DND-41 (cell line): ENCODE measurements at regions not wholly inside any gene's neighbourhood (a gene's known extent, or its start where the extent isn't known, plus 50 kb on each side); places are given as distances from the start of the nearest gene placed in this dataset.

Experiments used
- ATAC-seq: fragments of 200-7000 bp; cut with Tn5 transposase; 3 replicates; pipeline ENCODE4 v1.9.1; 2021; ENCODE audit warnings: low read depth; ENCODE audit not compliant: insufficient read depth
- DNase-seq: peaks from one replicate; pipeline ENCODE4 v3.0.0-alpha.2; 2020
- H2AFZ ChIP-seq: 2 replicates; pipeline ENCODE4 v1.6.0; 2012; ENCODE audit warnings: low read depth, low read length
- H3K27ac ChIP-seq: 2 replicates; pipeline ENCODE4 v1.5.1; 2012; ENCODE audit warnings: low read length, inconsistent platforms
- H3K27me3 ChIP-seq: fragments of 200-600 bp; sonication (generic); 2 replicates; pipeline ENCODE4 v1.6.0; 2012; ENCODE audit warnings: low read length, mild to moderate bottlenecking, inconsistent platforms; ENCODE audit not compliant: insufficient read depth, poor library complexity
- H3K36me3 ChIP-seq: 2 replicates; pipeline ENCODE4 v1.5.1; 2012; ENCODE audit warnings: low read length, inconsistent platforms; ENCODE audit not compliant: insufficient read depth
- H3K4me1 ChIP-seq: 2 replicates; pipeline ENCODE4 v1.5.1; 2012; ENCODE audit warnings: mild to moderate bottlenecking, low read length; ENCODE audit not compliant: insufficient read depth
- H3K4me2 ChIP-seq: 2 replicates; pipeline ENCODE4 v1.6.0; 2012; ENCODE audit warnings: mild to moderate bottlenecking, moderate library complexity, low read length, inconsistent platforms; ENCODE audit not compliant: insufficient read depth
- H3K4me3 ChIP-seq, 2 experiments: fragments of 200-600 bp in 1 of 2; shearing (Covaris generic) in 1 of 2; 2 replicates each; pipeline ENCODE4 v1.5.1; 2012 to 2016; ENCODE audit warnings: inconsistent platforms in 2 of 2, low read length in 2 of 2, mild to moderate bottlenecking in 2 of 2, low read depth in 1 of 2, moderate library complexity in 1 of 2
- H3K79me2 ChIP-seq: 2 replicates; pipeline ENCODE4 v1.6.0; 2012; ENCODE audit warnings: low read length, inconsistent platforms; ENCODE audit not compliant: insufficient read depth
- H3K9ac ChIP-seq: 2 replicates; pipeline ENCODE4 v1.6.0; 2012; ENCODE audit warnings: low read depth, mild to moderate bottlenecking, inconsistent platforms, low read length, moderate library complexity
- H3K9me3 ChIP-seq: 2 replicates; pipeline ENCODE4 v1.5.1; 2012; ENCODE audit warnings: low read length, moderate library complexity, mild to moderate bottlenecking, inconsistent platforms; ENCODE audit not compliant: insufficient read depth, severe bottlenecking
- H4K20me1 ChIP-seq: 2 replicates; pipeline ENCODE4 v1.6.0; 2012; ENCODE audit warnings: low read length; ENCODE audit not compliant: insufficient read depth
- EZH2 ChIP-seq: IDR thresholded peaks from 3 replicates; pipeline ENCODE4 v1.6.1; 2012; ENCODE audit warnings: borderline replicate concordance, low read depth, mild to moderate bottlenecking, moderate library complexity, low read length, inconsistent platforms; ENCODE audit not compliant: severe bottlenecking
- TF ChIP-seq, protein P1 (sequence below): IDR thresholded peaks from 2 replicates; pipeline ENCODE4 v1.5.1; 2012; ENCODE audit warnings: borderline replicate concordance, low read length, moderate library complexity, mild to moderate bottlenecking; ENCODE audit not compliant: poor library complexity, severe bottlenecking; ENCODE audit errors: extremely low read depth

DNA sequence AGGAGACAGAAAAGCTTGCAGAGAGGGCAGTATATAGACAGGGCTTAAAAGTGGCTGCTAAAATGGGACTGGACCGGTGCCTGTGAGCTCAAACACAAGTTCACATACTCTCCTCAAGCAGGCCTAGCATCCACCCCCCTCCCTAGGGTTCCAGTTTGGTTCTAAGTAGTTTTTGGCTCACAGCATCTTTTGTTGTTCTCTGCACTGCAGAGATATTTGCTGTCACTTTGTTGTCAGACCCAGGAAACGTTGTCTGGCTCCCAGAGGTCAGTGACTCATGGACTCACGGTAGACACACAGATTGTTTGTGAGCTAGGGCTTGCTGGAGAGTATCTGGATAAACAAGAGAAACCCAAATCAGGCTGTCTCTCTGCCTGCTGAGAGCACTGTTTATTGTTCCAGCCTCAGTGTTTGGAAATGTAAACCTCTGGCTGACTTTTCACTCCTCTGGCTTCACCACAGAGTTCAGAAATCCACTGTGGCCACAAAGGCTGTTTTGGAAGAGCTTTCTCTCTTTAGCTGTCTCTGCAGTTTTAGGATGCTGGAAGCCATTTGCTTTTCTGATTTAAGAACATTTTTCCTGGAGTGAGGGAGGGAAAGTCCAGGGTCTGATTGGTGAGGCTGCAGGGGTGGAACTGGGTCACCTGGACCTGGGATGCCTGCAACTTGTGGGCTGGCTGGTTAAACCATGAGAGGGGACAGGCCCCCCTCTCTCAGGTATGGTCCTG, 303.7 kb upstream of the PLET1 start:
- Histone ChIP-seq H3K4me2 (no peak overlapping the region), H3K4me3 (no peak overlapping the region), H3K36me3 (no peaks in the 10 kb centered on the region), H3K9ac (no peak overlapping the region), H3K4me1 (no peaks in the 10 kb centered on the region), H4K20me1 (no peaks in the 10 kb centered on the region), H3K9me3 (no peaks in the 10 kb centered on the region), H3K27me3 (no peaks in the 10 kb centered on the region), H3K27ac (no peak overlapping the region), H2AFZ (no peak overlapping the region), H3K79me2 (no peaks in the 10 kb centered on the region)
- no peak for TF ChIP-seq EZH2
- DNase-seq (no peak), ATAC-seq (no peak)

DNA sequence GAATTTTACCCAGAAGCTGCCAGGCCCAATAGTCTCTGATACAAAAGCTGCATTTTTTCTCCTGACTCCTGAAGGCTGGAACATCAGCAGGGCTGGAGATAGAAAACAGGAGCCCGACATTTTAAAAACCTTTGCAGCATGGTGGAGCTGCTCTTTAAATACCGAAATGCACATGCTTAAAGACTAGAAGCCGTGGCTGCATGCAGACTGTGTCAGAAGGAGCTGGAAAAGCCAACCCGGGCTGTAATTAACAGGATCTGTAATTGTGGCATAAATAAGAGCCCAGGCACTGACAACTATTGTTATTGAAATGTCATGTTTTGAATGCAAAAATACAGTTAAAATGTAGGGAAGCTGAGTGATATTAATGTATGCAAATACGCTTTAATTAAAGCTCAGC, 304.9 kb upstream of the PLET1 start:
- Histone ChIP-seq H3K4me3 (no peak overlapping the region), H3K9me3 (no peaks in the 10 kb centered on the region), H2AFZ (no peak overlapping the region), H3K4me1 (no peaks in the 10 kb centered on the region), H3K79me2 (no peaks in the 10 kb centered on the region), H3K27me3 (no peaks in the 10 kb centered on the region), H3K4me2 (no peak overlapping the region), H4K20me1 (no peaks in the 10 kb centered on the region), H3K36me3 (no peaks in the 10 kb centered on the region), H3K9ac (no peak overlapping the region), H3K27ac (no peak overlapping the region)
- TF ChIP-seq EZH2, result no peak
- TF ChIP-seq, protein P1, sequence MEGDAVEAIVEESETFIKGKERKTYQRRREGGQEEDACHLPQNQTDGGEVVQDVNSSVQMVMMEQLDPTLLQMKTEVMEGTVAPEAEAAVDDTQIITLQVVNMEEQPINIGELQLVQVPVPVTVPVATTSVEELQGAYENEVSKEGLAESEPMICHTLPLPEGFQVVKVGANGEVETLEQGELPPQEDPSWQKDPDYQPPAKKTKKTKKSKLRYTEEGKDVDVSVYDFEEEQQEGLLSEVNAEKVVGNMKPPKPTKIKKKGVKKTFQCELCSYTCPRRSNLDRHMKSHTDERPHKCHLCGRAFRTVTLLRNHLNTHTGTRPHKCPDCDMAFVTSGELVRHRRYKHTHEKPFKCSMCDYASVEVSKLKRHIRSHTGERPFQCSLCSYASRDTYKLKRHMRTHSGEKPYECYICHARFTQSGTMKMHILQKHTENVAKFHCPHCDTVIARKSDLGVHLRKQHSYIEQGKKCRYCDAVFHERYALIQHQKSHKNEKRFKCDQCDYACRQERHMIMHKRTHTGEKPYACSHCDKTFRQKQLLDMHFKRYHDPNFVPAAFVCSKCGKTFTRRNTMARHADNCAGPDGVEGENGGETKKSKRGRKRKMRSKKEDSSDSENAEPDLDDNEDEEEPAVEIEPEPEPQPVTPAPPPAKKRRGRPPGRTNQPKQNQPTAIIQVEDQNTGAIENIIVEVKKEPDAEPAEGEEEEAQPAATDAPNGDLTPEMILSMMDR, result no peak
- ATAC-seq, result no peak
- no peak for DNase-seq

GRCh38 chr11:112566124-112566523, 305.5 kb upstream of the PLET1 start:
- H3K4me1 ChIP-seq, result no peaks in the 10 kb centered on the region
- ATAC-seq (no peak), DNase-seq (no peak)
- H2AFZ ChIP-seq, result no peak overlapping the region
- H3K9ac ChIP-seq, result no peak overlapping the region
- TF ChIP-seq EZH2, result no peak
- TF ChIP-seq, protein P1, result no peak
- no peaks in the 10 kb centered on the region for H3K27me3 ChIP-seq
- H4K20me1 ChIP-seq, result no peaks in the 10 kb centered on the region
- no peak overlapping the region for H3K4me3 ChIP-seq
- no peaks in the 10 kb centered on the region for H3K9me3 ChIP-seq
- no peak overlapping the region for H3K4me2 ChIP-seq
- no peak overlapping the region for H3K27ac ChIP-seq
- no peaks in the 10 kb centered on the region for H3K36me3 ChIP-seq
- no peaks in the 10 kb centered on the region for H3K79me2 ChIP-seq

GRCh38 chr11:112570333-112570732, 309.7 kb upstream of the PLET1 start:
- Histone ChIP-seq H3K4me1 (no peaks in the 10 kb centered on the region), H2AFZ (no peak overlapping the region), H3K9ac (no peak overlapping the region), H3K27me3 (no peaks in the 10 kb centered on the region), H3K4me3 (no peak overlapping the region), H3K9me3 (no peaks in the 10 kb centered on the region), H3K79me2 (no peaks in the 10 kb centered on the region), H3K36me3 (no peaks in the 10 kb centered on the region), H4K20me1 (no peaks in the 10 kb centered on the region), H3K4me2 (no peak overlapping the region), H3K27ac (no peak overlapping the region)
- TF ChIP-seq EZH2, result no peak
- TF ChIP-seq, protein P1, result no peak
- ATAC-seq (no peak), DNase-seq (no peak)
